NCI-H82 treated with DMSO at 0.1 percent for 48 hours (cell line): ENCODE measurements at regions not wholly inside any gene's neighbourhood (a gene's known extent, or its start where the extent isn't known, plus 50 kb on each side); places are given as distances from the start of the nearest gene placed in this dataset.

ENCODE experiments used
- DNase-seq: peaks from one replicate; lab custom pipeline; 2025; ENCODE audit not compliant: unreplicated experiment; lab: John Stamatoyannopoulos, UW

DNA sequence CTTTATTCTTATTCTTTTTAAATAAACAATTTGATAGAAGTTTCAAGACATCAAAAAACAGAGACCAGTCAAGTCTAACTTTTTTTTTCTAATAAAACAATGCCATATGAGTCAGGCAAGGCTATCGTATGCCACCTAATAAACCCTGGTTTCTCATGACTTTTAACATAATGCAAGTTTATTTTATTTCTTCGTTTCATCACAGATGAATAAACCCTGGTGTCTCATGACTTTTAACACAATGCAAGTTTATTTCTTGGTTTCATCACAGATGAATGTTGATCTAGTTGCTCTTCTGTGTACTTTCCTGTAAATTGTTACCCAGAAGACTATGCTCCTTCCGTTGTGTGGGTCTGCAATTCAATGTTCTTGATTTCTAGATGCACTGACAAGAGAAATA is 905.4 kb downstream of the ROBO2 start:
- no peak for DNase-seq

DNA sequence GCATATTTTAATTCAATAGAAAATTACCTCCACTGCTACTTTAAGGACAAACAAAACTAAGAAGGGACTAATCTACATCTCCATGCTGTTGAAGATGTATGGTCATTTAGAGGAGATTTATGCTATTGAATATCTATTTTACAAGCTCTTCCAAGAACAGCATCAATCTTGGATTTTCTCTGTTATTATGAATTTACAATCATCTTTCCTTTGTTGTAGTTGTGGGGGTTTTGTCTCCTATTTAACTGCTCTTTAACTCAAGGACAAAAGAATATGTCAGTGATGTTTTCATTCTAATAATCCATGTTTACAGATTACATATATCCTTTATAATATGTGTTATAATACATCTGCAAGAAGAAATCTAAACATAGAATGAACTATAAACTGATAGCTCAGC is 907.8 kb downstream of the ROBO2 start:
- DNase-seq, result no peak

DNA sequence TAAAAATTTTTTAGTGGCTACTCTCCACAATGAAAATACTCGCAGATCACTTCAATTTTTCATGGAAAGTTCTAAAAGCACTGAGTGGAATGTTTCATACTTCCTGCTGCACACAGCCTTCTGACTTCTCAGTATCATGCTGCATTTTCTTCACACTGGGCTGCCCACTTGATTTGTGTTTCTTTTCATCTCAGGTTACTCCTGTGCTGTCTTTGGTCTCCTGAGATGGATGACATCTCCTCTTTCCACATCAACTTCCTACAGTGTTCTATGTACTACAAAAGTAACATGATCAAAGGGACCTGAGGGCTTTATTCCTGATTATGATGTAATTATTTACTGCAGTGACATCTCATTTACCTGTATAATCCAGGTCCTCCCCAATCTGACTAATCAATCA is 927.7 kb downstream of the ROBO2 start:
- DNase-seq, result no peak

DNA sequence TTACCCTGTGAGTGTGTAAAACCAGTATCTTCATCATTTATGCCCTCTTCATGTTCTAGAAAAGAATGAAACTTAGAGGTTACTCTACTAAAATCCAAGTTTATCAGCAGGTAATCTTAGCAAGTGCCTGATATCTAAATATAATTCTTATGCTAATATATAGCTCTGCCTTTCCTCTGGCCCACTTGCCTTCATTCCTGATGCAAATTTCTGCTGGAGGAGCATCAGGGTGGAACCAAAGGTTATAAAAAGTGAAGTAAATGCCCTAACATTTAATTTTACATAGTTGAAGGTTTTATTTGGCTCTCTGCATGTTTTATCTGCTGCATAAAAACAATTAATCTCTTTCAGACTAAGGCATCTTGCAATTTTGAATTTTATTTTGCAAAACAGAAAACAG is 936.2 kb downstream of the ROBO2 start:
- DNase-seq, result no peak

DNA sequence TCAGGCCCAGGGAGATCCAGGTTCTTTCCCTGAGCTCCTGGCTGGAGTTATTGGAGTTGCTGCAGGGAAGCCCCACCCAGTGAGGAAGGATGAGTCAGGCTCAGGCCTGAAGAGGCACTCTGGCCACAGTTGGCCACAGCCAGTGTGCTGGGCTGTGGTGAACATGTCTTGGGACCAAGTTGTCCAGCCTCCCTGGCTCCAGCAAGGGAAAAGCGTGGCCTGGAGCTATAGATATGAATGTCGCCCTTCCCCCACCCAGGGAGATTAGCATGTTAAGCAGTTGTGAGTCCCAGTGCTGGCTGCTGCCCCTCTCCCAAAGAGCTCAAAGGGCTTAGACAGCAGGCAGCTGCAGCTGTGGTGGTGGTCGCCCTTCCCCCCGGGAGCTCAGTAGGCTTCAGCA is 963.2 kb downstream of the ROBO2 start:
- no peak for DNase-seq

DNA sequence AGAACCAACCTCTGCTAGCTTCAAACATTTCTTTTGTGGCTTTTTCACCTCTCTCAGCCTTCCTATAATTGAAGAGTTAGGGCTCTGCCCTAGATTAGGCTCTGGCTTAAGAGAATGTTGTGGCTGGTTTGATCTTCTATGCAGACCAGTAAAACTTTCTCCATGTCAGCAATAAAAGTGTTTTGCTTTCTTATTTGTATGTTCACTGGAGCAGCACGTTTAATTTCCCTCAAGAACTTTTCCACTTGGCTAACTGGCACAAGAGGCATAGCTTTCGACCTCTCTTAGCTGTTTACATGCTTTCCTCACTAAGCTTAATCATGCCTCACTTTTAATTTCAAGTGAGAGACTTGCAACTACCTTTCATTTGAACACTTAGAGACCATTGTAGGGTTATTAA is 964.7 kb downstream of the ROBO2 start:
- no peak for DNase-seq

DNA sequence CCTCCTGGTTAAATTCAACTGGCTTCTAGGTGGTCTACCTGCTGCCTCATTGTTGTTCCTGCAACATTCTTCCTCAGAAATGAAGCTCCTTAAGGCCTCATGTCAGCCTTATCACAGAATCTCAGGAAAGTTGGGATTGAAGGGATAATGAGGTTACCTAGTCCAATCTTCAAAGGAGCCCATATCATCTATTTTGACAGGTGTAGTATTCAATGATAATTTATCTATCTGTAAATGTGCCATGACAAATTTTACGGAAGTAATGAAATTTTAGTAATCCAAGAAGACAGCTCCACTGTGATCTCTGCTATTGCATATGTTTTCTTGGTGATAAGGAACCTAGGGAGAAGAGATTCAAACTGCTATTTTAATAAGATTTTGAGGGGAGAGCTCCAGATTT is 973.8 kb downstream of the ROBO2 start:
- no peak for DNase-seq

DNA sequence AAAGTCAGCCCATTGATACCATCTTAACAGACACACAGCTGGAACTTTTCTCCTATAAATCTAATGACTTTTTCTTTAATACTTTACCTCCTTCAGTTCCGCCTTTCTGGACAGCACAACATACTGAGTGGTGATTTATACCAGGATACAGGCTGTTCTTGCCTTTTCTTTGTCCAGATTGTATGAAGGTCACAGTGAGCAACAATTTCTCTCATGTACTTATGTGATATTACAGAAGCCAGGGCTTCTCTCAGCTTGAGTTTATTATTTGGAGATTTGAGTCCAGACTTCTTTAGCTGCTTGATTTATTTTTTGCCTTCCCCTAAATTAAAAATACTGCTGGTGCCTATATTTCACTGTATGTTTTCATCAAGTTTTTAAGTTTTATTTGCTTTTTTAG is 976.0 kb downstream of the ROBO2 start:
- DNase-seq, result no peak

DNA sequence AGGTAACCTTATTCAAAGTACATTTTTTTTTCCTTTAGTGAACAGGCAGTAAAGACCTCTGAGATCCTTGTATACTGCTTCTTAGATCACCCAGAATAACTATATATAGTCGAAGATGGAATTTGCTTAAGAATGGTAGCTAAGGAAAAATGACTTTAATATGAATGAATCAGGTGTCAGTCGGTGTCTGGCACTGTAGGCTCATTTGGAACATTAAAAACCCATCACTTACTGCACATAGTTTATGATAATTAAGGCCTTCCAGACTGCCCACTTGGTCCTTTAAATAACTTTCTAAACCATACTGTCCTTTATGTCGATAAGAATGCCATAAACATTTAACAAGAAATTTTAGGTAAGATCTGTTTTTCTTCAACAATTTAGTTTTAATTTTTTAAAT is 981.8 kb downstream of the ROBO2 start:
- DNase-seq, result no peak

DNA sequence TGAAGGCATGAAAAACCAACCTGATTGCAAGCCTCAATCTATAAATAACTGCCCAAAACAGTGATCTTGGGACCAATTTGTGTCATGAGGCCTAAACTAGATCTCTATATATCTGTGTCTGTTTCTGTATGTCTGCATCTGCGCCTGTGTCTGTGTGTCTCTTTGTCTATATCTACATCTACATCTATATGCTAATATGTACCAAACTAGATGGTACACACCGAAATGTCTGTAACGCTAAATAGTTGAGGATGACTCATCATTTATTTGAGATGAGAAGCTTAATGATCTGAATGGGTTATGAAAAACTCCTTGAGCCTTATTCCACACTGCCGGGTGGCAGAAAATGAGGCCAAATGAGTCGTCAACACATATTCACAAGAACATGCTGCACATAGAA is 982.3 kb downstream of the ROBO2 start:
- DNase-seq, result no peak

DNA sequence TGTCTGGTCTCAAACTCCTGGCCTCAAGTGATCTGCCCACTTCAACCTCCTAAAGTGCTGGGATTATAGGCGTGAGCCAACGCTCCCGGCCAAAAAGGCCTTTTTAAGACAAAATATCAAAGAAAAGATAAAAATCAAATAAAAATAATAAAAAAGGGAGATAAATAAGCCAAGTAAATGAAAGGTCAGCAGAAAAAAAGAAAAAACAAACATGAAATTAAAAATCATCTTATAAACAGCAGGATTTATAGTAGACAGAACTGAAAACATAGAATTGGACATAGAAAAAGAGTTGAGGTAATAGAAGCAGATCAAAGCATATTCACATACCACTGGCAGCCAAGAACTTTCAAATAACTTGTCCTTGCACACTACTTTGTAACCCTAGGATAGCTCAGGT is 983.4 kb downstream of the ROBO2 start:
- no peak for DNase-seq

DNA sequence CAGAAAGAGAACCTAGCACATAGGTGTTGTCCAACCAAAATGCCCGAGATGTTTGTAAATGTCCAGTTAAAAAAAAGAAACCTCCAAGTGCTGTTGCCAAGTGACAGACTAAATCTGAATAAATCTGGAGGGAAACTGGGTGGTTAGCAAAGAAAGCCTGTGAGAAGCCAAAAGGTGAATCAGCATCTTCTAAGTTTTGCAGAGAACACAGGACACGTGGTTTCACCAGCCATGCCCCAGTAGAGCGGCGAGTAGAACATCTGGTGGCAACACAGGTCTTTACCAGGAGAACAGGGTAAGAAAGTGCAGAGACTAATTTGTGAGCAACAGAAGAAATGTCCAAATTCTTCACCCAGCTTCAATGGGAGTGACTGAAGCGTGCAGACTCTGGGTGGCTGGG is 986.0 kb downstream of the ROBO2 start:
- no peak for DNase-seq

DNA sequence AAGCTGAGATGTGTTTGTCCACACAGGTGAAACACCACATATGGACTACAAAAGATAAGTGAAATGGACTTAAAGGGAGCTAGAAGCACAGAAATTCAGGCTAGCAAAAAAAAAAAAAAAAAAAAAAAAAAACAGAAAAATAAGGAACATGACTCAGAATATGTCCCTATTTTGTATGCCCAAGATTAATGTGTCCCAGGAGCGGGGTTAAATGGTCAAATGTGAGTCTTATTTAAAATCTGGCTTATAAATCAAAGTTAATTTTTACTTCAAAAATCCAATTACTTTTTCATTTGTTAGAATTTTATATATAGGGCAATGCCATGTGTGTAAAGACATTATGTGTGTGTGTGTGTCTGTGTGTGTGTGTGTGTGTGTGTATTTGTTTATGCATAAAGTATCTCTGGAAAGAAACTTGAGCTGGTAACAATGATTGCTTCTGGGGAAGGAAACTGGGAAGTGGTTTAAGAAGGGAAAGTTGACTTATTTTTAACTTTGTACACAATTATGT is 986.5 kb downstream of the ROBO2 start:
- no peak for DNase-seq

DNA sequence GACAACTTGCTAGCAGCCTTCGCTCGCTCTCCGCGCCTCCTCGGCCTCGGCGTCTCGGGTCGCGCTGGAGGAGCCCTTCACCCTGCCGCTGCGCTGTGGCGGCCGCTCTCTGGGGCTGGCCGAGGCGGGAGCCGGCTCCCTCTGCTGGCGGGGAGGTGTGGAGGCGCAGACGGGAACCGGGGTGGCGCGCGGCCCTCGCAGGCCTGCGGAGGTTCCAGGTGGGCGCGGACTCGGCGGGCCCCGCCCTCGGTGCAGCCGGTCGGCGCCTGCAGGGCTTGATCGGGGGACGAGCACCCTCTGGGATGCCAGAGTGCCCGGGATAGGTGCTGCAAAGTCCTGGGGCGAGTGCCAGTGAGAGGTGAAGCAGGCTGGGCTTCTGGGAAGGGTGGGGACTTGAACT is 989.9 kb downstream of the ROBO2 start:
- DNase-seq, result no peak

DNA sequence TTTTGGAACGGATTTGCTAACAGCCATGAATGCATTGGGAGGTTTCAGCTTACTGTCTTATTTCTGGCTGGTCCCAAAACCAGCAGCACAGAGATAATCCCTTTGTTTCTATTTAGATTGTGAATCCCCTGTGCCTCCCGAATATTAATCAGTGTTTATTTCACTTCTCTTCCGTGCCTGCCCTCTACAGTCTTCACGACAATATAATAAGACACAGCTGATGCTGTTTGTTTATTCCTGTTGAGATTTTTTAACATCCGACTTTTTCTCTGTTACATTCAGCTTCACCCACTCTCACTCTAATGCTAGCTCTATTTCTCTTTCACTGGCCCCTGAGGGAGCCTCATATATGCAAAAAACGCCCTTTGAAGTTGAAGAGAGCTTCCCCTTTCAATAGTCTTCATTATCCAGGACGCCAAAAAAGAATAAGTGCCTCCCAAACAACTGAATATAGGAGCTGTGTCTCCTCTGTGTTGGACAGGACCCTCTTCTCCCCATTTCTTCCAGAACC is 995.3 kb downstream of the ROBO2 start:
- no peak for DNase-seq

DNA sequence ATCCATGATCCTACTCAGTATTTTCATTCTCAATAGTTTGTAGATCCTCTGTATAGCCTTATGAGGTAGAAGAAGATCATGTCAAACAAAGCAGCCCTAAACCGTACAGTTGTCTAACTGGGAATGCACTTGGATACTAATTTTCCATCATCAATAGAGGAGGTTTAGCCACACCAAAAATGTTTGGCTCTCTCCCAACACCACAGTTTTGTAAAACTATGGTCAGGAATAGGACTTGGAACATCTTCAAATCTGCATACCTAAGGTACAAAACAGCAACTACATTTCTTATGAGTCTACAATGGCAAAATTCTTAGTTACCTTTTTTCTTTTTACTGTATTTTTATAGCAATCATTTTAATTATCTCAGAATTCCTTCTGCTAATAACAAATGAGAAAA is 1001.6 kb downstream of the ROBO2 start:
- DNase-seq, result no peak

DNA sequence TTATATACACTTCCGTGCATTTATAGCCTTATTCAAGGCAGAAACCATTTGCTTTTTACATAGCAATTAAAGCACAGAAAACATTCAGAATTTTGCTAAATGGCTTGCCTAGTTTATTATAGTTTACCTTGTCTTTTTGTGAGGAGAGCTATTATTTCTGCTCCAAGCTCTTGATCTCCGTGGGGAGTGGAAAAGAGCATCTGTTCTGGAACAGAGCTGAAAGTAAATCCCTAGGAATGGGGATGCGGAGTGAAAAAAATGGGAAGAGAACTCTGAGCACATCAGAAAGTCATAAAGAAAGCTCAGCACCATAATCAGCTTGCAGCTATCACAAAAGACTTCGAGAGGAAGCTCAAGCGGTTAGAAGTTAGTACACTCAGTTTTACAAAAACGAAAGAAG is 1006.7 kb downstream of the ROBO2 start:
- no peak for DNase-seq

DNA sequence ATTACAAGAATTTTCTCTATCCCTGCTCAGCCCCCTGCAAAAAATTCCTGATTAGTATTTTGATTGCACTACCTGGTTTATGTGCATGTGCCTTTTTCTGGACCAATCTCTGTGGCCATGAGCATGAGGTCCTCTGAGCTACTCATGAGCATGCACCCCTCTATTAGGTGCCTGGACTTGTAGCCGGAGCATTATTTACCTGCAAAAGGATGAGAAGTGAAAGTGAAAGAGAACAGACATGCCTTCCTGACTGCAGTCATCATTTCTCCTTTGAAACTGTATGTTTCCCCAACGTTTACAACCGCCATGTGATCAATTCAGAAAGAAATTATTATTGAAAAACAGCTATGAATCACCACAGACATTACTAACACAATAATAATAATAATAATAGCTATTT is 1008.8 kb downstream of the ROBO2 start:
- no peak for DNase-seq

DNA sequence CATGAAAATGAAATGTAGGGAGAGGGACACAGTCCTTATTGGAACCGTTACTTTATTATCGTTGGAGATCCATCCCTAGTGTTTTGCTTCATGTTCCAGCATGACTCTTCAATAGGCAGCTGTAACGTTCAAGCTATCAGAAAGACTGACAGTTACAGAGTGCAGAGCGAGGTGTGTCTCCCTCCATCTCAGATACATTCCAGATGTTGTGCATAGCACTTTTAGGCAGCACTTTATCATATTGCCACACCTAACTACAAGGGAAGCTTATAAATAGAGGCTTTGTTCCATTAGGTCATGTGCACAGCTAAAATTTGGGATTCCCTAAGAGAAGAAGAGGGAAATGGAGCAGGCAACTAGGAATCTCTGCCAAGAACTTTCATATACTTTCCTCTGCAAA is 1009.6 kb downstream of the ROBO2 start:
- no peak for DNase-seq

DNA sequence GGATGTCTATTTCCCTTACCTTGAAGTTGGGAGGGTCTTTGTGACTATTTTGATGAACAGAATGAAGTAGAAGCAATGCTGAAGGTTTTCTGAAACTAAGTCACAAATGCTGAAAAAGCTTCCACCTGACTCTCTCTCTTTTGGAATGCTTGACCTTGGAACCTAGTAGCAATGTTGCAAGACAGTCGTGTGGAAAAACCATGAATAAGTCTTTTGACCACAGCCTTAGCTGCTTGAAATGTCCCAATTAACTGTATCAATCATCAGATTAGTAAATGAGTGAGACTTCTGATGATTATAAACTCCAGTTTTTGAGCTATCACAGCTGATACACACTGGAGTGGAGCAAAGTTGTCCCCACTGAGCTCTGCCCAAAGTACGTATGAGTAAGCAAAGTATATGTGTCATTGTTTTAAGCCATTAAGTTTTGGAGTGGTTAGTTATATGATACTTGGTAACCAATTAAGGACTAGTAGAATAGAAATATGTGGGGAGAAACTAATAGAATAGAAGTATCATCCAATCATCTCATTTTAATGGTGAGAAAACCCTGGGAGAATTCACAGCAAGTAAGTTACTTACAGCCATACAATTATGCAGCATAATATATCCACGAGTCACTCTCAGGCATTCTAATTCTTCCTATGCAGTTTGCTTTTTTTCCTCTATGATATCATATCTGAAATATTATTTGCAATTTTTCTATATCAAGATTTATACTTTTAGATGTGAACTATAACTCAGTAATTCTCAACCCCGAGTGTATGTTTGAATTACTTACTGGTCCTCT is 1010.6 kb downstream of the ROBO2 start:
- no peak for DNase-seq

DNA sequence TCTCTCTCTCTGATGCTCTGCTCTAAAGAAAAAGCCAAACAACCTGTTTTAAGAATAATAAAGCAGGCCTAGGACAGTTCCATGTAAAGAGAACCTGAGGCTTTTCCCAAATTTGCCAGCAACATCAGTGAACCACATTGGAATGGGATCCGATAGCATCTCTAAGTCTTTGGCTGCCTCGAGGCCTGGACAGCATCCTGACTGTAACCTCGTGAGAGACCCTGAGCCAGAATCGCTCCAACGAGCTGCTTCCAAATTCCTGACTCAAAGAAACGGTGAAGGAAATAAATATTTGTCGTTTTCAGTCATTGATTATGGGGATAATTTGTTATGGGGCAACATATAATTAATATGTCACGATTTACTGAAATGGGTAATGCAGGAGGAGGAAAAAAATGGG is 1012.8 kb downstream of the ROBO2 start:
- no peak for DNase-seq

DNA sequence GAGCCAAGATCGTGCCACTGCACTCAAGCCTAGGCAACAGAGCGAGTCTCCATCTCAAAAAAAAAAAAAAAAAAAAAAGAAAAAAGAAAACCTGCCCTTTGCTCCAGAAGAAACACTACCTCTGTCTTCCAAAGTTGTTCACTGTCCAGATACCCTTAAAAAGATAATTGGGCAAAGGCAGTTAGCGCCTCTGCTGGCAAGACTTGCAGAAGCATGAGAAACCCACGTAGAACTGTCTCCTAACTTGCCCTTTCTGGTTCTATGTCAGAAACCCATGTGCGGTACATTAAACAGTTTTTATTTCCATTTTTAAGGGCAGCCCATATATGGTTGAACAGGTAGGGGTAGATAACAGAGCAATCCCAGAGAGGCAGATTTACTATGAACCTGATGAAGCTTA is 1026.4 kb downstream of the ROBO2 start:
- no peak for DNase-seq

DNA sequence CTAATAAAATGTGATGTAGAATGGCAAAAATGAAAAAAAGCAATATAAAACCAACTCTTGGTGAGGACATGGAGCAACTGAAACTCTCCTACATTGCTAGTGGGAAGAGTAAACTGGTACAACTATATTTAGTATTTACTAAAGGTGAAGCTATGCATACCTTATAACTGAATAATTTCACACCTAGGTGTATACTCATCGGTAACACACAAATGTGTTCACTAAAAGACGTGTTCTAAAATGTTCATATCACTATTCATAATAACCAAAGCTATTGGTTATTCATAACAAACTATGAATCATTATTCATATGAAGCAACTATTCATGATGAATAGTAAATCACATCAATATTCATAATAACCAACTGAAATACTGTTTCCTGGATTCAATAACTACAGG is 1030.3 kb downstream of the ROBO2 start:
- DNase-seq, result no peak
